Lung (tissue), 11 donors: ENCODE measurements at regions not wholly inside any gene's neighbourhood (a gene's known extent, or its start where the extent isn't known, plus 50 kb on each side); places are given as distances from the start of the nearest gene placed in this dataset.

Experiments used
- ATAC-seq: fragments of 200-7000 bp; cut with Tn5 transposase; one replicate; pipeline ENCODE4 v1.9.1; 2020; ENCODE audit warnings: moderate number of reproducible peaks; ENCODE audit not compliant: insufficient read depth, low FRiP score
- DNase-seq, 3 donors: peaks; one replicate each; pipeline ENCODE4 v3.0.0-alpha.2; 2013 to 2017
- H3K27ac ChIP-seq, 2 donors: one replicate each; pipeline ENCODE4 v1.5.1; 2013; ENCODE audit warnings: mild to moderate bottlenecking in 2 of 2, moderate library complexity in 2 of 2, control low read depth in 1 of 2, inconsistent platforms in 1 of 2, low read depth in 1 of 2, low read length in 1 of 2
- H3K27me3 ChIP-seq, 3 donors: one replicate each; pipeline ENCODE4 v1.5.1; 2013; ENCODE audit warnings: low read length in 2 of 3; ENCODE audit not compliant: control insufficient read depth in 3 of 3, insufficient read depth in 3 of 3
- H3K36me3 ChIP-seq, 4 donors: one replicate each; pipeline ENCODE4 v1.5.1; 2013; ENCODE audit warnings: low read length in 4 of 4, mild to moderate bottlenecking in 1 of 4, moderate library complexity in 1 of 4; ENCODE audit not compliant: control insufficient read depth in 4 of 4, insufficient read depth in 4 of 4
- H3K4me1 ChIP-seq, 5 donors: one replicate each; pipeline ENCODE4 v1.5.1; 2013; ENCODE audit warnings: low read length in 5 of 5, mild to moderate bottlenecking in 2 of 5, moderate library complexity in 1 of 5; ENCODE audit not compliant: control insufficient read depth in 5 of 5, insufficient read depth in 5 of 5
- H3K4me3 ChIP-seq: one replicate; pipeline ENCODE4 v1.5.1; 2013; ENCODE audit warnings: mild to moderate bottlenecking, control low read depth, moderate library complexity
- H3K9ac ChIP-seq, 2 donors: one replicate each; pipeline ENCODE4 v1.5.1; 2013; ENCODE audit warnings: low read length in 2 of 2, control low read depth in 1 of 2; ENCODE audit not compliant: insufficient read depth in 1 of 2
- H3K9me3 ChIP-seq, 4 donors: one replicate each; pipeline ENCODE4 v1.5.1; 2013; ENCODE audit warnings: low read length in 3 of 4, mild to moderate bottlenecking in 1 of 4, moderate library complexity in 1 of 4; ENCODE audit not compliant: control insufficient read depth in 4 of 4, insufficient read depth in 3 of 4
- CTCF ChIP-seq: IDR thresholded peaks from 2 replicates; pipeline ENCODE4 v1.5.1; 2012; ENCODE audit warnings: mild to moderate bottlenecking; ENCODE audit errors: control extremely low read depth, extremely low read depth
- WGBS, 2 donors: extraction: QIAGEN DNeasy Blood & Tissue Kit; methylation state at CpG; one replicate each; pipeline ENCODE4 v1.1.7; 2013; 5-methylcytosine and 5-hydroxymethylcytosine counted together
- donor health status: control.
- donor health status: control.
- donor health status: Bipolar disorder and iron deficiency.
- donor health status: healthy.
- donor health status: DM: yes; HTN: yes; CAD: no.

- DNase-seq, result no peak
- no peak for TF ChIP-seq CTCF
- no peaks in the 10 kb centered on the region for H3K9me3 ChIP-seq
- H3K36me3 ChIP-seq, result no peaks in the 10 kb centered on the region
- no peak overlapping the region for H3K9ac ChIP-seq
- H3K27me3 ChIP-seq, result no peaks in the 10 kb centered on the region
- H3K4me1 ChIP-seq, result peaks cover 0 to 51% (median 0%) of the 10 kb centered on the region in 5 donors
- H3K4me3 ChIP-seq, result no peak overlapping the region
- 94 to 95% methylated on average over 4 of the region's 4 CpGs for WGBS, 2 donors
- no peak overlapping the region for H3K27ac ChIP-seq
- no peak for ATAC-seq
Observed at GRCh38 chr16:66203476-66203875, 163.0 kb upstream of the CDH5 start.

- 30 to 69% methylated on average over 1 of the region's 1 CpG for WGBS, 2 donors
- Histone ChIP-seq H3K36me3 (no peaks in the 10 kb centered on the region), H3K9me3 (no peaks in the 10 kb centered on the region), H3K9ac (no peak overlapping the region), H3K27me3 (no peaks in the 10 kb centered on the region), H3K27ac (no peak overlapping the region), H3K4me3 (no peak overlapping the region), H3K4me1 (peaks cover 0 to 22% (median 0%) of the 10 kb centered on the region in 5 donors)
- ATAC-seq (no peak), DNase-seq (peak in 2 of 3 donors; percentile 59 to 79)
- no peak for TF ChIP-seq CTCF
Observed at GRCh38 chr16:66199189-66199588, 167.3 kb upstream of the CDH5 start.

GRCh38 chr16:66198641-66199040 is 167.8 kb upstream of the CDH5 start:
- H3K36me3 ChIP-seq, result no peaks in the 10 kb centered on the region
- ATAC-seq (no peak), DNase-seq (no peak)
- H3K4me1 ChIP-seq, result peaks cover 0 to 22% (median 0%) of the 10 kb centered on the region in 5 donors
- no peak overlapping the region for H3K4me3 ChIP-seq
- H3K27me3 ChIP-seq, result no peaks in the 10 kb centered on the region
- no peaks in the 10 kb centered on the region for H3K9me3 ChIP-seq
- no peak for TF ChIP-seq CTCF
- H3K9ac ChIP-seq, result no peak overlapping the region
- WGBS, 2 donors, result 29 to 46% methylated on average over 3 of the region's 3 CpGs
- H3K27ac ChIP-seq, result no peak overlapping the region

DNA sequence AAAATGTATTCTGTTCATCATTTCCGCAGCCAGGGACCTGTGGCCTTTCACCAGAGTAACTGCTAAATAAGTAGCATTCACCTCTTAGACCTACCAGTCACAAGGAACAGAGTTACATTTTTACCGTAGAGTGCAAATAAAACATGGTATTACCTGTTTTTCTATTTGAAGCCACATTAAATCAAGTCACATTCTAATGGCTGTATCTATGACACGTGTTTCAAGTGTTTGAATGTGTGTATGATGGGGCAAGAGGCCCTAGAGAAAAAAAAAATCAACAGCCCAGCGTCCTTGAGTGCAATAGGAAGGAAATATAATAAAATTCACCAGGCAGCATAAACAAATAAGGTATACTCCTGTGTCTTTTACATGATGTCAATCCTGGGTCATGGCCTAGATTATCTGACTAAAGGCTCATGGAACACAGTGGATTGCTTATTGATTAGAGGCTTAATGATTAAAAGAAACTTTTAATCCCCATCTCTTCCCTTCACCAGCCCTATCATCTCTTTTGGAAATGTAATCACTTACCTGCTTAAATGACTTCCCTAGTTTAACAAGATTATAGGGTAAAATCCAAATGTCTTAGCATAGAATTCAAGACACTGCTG is 168.7 kb upstream of the CDH5 start:
- DNase-seq (peak in 1 of 3 donors; percentile 53), ATAC-seq (peak; percentile 19)
- Histone ChIP-seq H3K27ac (no peak overlapping the region), H3K4me1 (peaks cover 0 to 22% (median 0%) of the 10 kb centered on the region in 5 donors), H3K9me3 (no peaks in the 10 kb centered on the region), H3K9ac (no peak overlapping the region), H3K36me3 (no peaks in the 10 kb centered on the region), H3K4me3 (no peak overlapping the region), H3K27me3 (no peaks in the 10 kb centered on the region)
- WGBS, 2 donors, result 55 to 68% methylated on average over 4 of the region's 4 CpGs
- no peak for TF ChIP-seq CTCF
